HEK293 (cell line): ENCODE measurements at regions not wholly inside any gene's neighbourhood (a gene's known extent, or its start where the extent isn't known, plus 50 kb on each side); places are given as distances from the start of the nearest gene placed in this dataset.

Experiments used
- CTCF ChIA-PET: fragments of 350-600 bp; formaldehyde crosslinking; extraction: SDS; loops from one replicate; lab custom pipeline; 2021; ENCODE audit warnings: antibody characterized with exemption; lab: Yijun Ruan, JAX
- POLR2A ChIA-PET: fragments of 300-600 bp; formaldehyde crosslinking; extraction: SDS; loops from one replicate; lab custom pipeline; 2020; ENCODE audit warnings: antibody characterized with exemption, inconsistent platforms; lab: Yijun Ruan, JAX
- H3K27ac ChIP-seq: fragments of 200-500 bp; sonication (Bioruptor generic); 2 replicates; pipeline ENCODE4 v1.5.1; 2014; ENCODE audit warnings: low read depth, low read length, control low read depth, inconsistent platforms; ENCODE audit errors: extremely low read depth
- H3K36me3 ChIP-seq, 2 experiments: fragments of 200-500 bp in 1 of 2; sonication (Bioruptor generic) in 1 of 2; 1 replicate in 1 of 2; 2 replicates in 1 of 2; pipeline ENCODE4 v1.5.1; 2014 to 2017; ENCODE audit warnings: inconsistent platforms in 2 of 2, low read length in 2 of 2; ENCODE audit not compliant: control insufficient read depth in 2 of 2, insufficient read depth in 1 of 2
- H3K4me1 ChIP-seq: fragments of 200-500 bp; sonication (Bioruptor generic); 2 replicates; pipeline ENCODE4 v1.5.1; 2014; ENCODE audit warnings: mild to moderate bottlenecking, low read length, inconsistent platforms; ENCODE audit not compliant: control insufficient read depth, insufficient read depth
- H3K4me3 ChIP-seq: 2 replicates; pipeline ENCODE4 v1.5.1; 2011; ENCODE audit warnings: low read depth, mild to moderate bottlenecking, control low read depth, low read length, moderate library complexity
- H3K9me3 ChIP-seq: fragments of 200-500 bp; sonication (Bioruptor generic); 2 replicates; pipeline ENCODE4 v1.5.1; 2014; ENCODE audit warnings: low read depth, low read length, inconsistent platforms; ENCODE audit not compliant: control insufficient read depth, insufficient read depth
- GFI1B ChIP-seq: fragments of 450-650 bp; formaldehyde crosslinking; IDR thresholded peaks from 2 replicates; pipeline ENCODE4 v1.5.1; 2016; ENCODE audit warnings: missing biosample characterization, missing genetic modification characterization
- GLIS1 ChIP-seq: fragments of 450-650 bp; formaldehyde crosslinking; IDR thresholded peaks from 2 replicates; pipeline ENCODE4 v1.5.1; 2016; ENCODE audit warnings: missing biosample characterization, missing genetic modification characterization
- SCRT2 ChIP-seq: fragments of 450-650 bp; formaldehyde crosslinking; IDR thresholded peaks from 2 replicates; pipeline ENCODE4 v1.5.1; 2016; ENCODE audit warnings: missing biosample characterization, missing genetic modification characterization
- WT1 ChIP-seq: fragments of 450-650 bp; formaldehyde crosslinking; IDR thresholded peaks from 2 replicates; pipeline ENCODE4 v1.5.1; 2016; ENCODE audit warnings: missing biosample characterization, missing genetic modification characterization
- ZFHX2 ChIP-seq: fragments of 450-650 bp; formaldehyde crosslinking; conservative IDR thresholded peaks from 2 replicates; pipeline ENCODE4 v1.5.1; 2016; ENCODE audit warnings: missing biosample characterization, missing genetic modification characterization
- ZFP3 ChIP-seq: fragments of 450-650 bp; formaldehyde crosslinking; IDR thresholded peaks from 2 replicates; pipeline ENCODE4 v1.5.1; 2016; ENCODE audit warnings: low read depth, missing biosample characterization, missing genetic modification characterization
- ZNF121 ChIP-seq: fragments of 450-650 bp; formaldehyde crosslinking; IDR thresholded peaks from 2 replicates; pipeline ENCODE4 v1.5.1; 2016; ENCODE audit warnings: missing biosample characterization, missing genetic modification characterization
- ZNF157 ChIP-seq: fragments of 450-650 bp; formaldehyde crosslinking; IDR thresholded peaks from 2 replicates; pipeline ENCODE4 v1.5.1; 2016; ENCODE audit warnings: missing biosample characterization, missing genetic modification characterization
- ZNF19 ChIP-seq: fragments of 450-650 bp; formaldehyde crosslinking; IDR thresholded peaks from 2 replicates; pipeline ENCODE4; 2016; ENCODE audit warnings: missing biosample characterization, missing genetic modification characterization, low read depth
- ZNF211 ChIP-seq: fragments of 450-650 bp; formaldehyde crosslinking; IDR thresholded peaks from 2 replicates; pipeline ENCODE4 v1.5.1; 2016; ENCODE audit warnings: low read depth, missing biosample characterization, missing genetic modification characterization
- ZNF324 ChIP-seq: fragments of 450-650 bp; formaldehyde crosslinking; IDR thresholded peaks from 2 replicates; pipeline ENCODE4 v1.5.1; 2016; ENCODE audit warnings: missing biosample characterization, missing genetic modification characterization
- ZNF366 ChIP-seq: fragments of 450-650 bp; formaldehyde crosslinking; conservative IDR thresholded peaks from 2 replicates; pipeline ENCODE4 v1.5.1; 2016; ENCODE audit warnings: missing biosample characterization, missing genetic modification characterization
- ZNF37A ChIP-seq: fragments of 450-650 bp; IDR thresholded peaks from 2 replicates; pipeline ENCODE4 v1.5.1; 2018; ENCODE audit warnings: missing biosample characterization, missing genetic modification characterization
- ZNF416 ChIP-seq: fragments of 450-650 bp; formaldehyde crosslinking; IDR thresholded peaks from 2 replicates; pipeline ENCODE4 v1.5.1; 2016; ENCODE audit warnings: missing biosample characterization, missing genetic modification characterization
- ZNF510 ChIP-seq: fragments of 450-650 bp; formaldehyde crosslinking; IDR thresholded peaks from 2 replicates; pipeline ENCODE4 v1.5.1; 2018; ENCODE audit warnings: mild to moderate bottlenecking, missing genetic modification characterization, missing biosample characterization; ENCODE audit not compliant: insufficient replicate concordance
- ZNF548 ChIP-seq: fragments of 450-650 bp; formaldehyde crosslinking; IDR thresholded peaks from 2 replicates; pipeline ENCODE4 v1.5.1; 2016; ENCODE audit warnings: missing biosample characterization, missing genetic modification characterization
- ZNF560 ChIP-seq: fragments of 450-650 bp; formaldehyde crosslinking; IDR thresholded peaks from 2 replicates; pipeline ENCODE4 v1.5.1; 2017; ENCODE audit warnings: missing biosample characterization, missing genetic modification characterization, borderline replicate concordance
- ZNF629 ChIP-seq: fragments of 450-650 bp; formaldehyde crosslinking; IDR thresholded peaks from 2 replicates; pipeline ENCODE4 v1.5.1; 2017; ENCODE audit warnings: missing biosample characterization, missing genetic modification characterization
- TF ChIP-seq, protein P1 (sequence below): fragments of 450-650 bp; formaldehyde crosslinking; IDR thresholded peaks from 2 replicates; pipeline ENCODE4 v1.5.1; 2016; ENCODE audit warnings: missing biosample characterization, missing genetic modification characterization, borderline replicate concordance
- TF ChIP-seq, protein P2 (sequence below): fragments of 450-650 bp; formaldehyde crosslinking; IDR thresholded peaks from 2 replicates; pipeline ENCODE4 v1.5.1; 2017; ENCODE audit warnings: missing biosample characterization, missing genetic modification characterization

DNA sequence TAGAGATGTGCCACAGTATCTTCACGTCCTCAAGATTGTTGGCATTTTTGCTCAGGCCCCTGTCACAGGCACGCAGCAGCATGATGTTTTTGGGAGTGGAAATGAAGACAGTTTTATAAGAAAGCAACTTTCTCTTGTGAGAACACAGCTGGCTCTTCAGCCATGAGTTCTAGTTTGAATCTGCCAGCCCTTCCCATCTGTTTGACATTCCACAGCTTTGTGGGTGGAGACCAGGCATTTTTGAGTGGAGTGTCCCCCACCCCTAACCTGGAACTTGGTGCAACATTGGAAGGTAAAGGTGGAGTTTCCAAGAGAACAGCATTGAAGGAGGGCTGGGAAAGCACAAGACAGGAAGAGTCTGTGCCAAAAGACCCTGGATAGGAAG is 253.1 kb upstream of the IGFBP3 start:
- Histone ChIP-seq H3K27ac (no peak overlapping the region), H3K9me3 (no peaks in the 10 kb centered on the region), H3K4me1 (no peaks in the 10 kb centered on the region), H3K4me3 (no peak overlapping the region), H3K36me3 (no peaks in the 10 kb centered on the region)
- POLR2A ChIA-PET = no interaction called here
- TF ChIP-seq ZNF366 = no peak
- no peak for TF ChIP-seq ZNF416 (tag by site-specific recombination)
- CTCF ChIA-PET = no interaction called here

DNA sequence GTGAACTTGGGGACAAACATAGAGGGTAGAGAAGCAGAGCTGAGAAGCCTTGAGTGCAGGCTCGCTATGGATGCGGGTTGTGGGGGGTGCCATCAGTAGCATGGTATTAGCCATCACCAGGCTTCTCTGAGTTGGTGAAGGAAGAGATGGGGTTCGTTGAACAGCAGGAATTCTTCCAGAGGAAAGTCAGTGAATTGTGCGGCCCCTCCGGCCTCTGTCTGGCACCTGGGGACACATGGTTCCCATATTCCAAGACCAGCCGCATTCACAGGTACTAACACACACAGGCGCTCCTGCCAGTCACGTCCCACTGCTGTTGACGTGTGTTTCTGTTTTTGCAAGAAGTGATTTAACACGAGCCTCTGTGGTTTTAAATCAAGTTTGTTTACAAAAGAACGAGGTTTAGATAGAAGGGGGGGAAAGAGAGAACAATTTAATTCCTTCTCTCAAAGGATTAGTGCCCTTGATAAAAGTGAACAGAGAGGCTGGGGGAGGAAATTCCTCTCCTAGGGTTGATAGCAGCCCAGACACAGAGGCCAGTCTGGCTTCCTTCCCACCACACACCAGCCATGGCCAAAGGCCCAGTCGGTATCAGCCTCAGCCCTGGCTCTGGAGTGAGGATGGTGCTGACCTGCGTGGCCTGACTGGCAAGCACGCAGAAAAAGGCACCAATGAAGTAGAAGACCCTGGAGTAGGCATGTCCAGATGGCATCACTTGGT is 252.6 kb upstream of the IGFBP3 start:
- CTCF ChIA-PET = no interaction called here
- no peak overlapping the region for H3K27ac ChIP-seq
- TF ChIP-seq ZNF121 (tag by site-specific recombination) (no peak), ZNF211 (tag by site-specific recombination) (no peak)
- TF ChIP-seq, all 188 proteins: peak for 0
- Histone ChIP-seq H3K9me3 (no peaks in the 10 kb centered on the region), H3K4me3 (no peak overlapping the region), H3K4me1 (no peaks in the 10 kb centered on the region), H3K36me3 (no peaks in the 10 kb centered on the region)
- POLR2A ChIA-PET = no interaction called here

- POLR2A ChIA-PET = no interaction called here
- no peaks in the 10 kb centered on the region for H3K9me3 ChIP-seq
- no peaks in the 10 kb centered on the region for H3K4me1 ChIP-seq
- no peaks in the 10 kb centered on the region for H3K36me3 ChIP-seq
- TF ChIP-seq GLIS1 (tag by site-specific recombination) (no peak), ZFP3 (tag by site-specific recombination) (no peak), WT1 (no peak), ZFHX2 (tag by site-specific recombination) (no peak), ZNF37A (no peak), ZNF510 (tag by site-specific recombination) (no peak), ZNF324 (tag by site-specific recombination) (no peak), ZNF19 (tag by site-specific recombination) (no peak), ZNF560 (no peak), ZNF157 (tag by site-specific recombination) (no peak), SCRT2 (tag by site-specific recombination) (no peak), ZNF548 (tag by site-specific recombination) (no peak), GFI1B (tag by site-specific recombination) (no peak), ZNF629 (tag by site-specific recombination) (no peak)
- TF ChIP-seq, protein P1, sequence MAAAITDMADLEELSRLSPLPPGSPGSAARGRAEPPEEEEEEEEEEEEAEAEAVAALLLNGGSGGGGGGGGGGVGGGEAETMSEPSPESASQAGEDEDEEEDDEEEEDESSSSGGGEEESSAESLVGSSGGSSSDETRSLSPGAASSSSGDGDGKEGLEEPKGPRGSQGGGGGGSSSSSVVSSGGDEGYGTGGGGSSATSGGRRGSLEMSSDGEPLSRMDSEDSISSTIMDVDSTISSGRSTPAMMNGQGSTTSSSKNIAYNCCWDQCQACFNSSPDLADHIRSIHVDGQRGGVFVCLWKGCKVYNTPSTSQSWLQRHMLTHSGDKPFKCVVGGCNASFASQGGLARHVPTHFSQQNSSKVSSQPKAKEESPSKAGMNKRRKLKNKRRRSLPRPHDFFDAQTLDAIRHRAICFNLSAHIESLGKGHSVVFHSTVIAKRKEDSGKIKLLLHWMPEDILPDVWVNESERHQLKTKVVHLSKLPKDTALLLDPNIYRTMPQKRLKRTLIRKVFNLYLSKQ = no peak
- TF ChIP-seq, protein P2, sequence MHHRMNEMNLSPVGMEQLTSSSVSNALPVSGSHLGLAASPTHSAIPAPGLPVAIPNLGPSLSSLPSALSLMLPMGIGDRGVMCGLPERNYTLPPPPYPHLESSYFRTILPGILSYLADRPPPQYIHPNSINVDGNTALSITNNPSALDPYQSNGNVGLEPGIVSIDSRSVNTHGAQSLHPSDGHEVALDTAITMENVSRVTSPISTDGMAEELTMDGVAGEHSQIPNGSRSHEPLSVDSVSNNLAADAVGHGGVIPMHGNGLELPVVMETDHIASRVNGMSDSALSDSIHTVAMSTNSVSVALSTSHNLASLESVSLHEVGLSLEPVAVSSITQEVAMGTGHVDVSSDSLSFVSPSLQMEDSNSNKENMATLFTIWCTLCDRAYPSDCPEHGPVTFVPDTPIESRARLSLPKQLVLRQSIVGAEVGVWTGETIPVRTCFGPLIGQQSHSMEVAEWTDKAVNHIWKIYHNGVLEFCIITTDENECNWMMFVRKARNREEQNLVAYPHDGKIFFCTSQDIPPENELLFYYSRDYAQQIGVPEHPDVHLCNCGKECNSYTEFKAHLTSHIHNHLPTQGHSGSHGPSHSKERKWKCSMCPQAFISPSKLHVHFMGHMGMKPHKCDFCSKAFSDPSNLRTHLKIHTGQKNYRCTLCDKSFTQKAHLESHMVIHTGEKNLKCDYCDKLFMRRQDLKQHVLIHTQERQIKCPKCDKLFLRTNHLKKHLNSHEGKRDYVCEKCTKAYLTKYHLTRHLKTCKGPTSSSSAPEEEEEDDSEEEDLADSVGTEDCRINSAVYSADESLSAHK = no peak
- H3K27ac ChIP-seq = no peak overlapping the region
- no peak overlapping the region for H3K4me3 ChIP-seq
- CTCF ChIA-PET = no interaction called here
Observed at GRCh38 chr7:46170792-46171191, 249.7 kb upstream of the IGFBP3 start.
